H1 (cell line): ENCODE measurements at regions not wholly inside any gene's neighbourhood (a gene's known extent, or its start where the extent isn't known, plus 50 kb on each side); places are given as distances from the start of the nearest gene placed in this dataset.

Source experiments
- BACH1 ChIP-seq: IDR thresholded peaks from 2 replicates; pipeline ENCODE4 v1.6.1; 2012; ENCODE audit warnings: low read length, improper control_type of control experiment
- BCL11A ChIP-seq, 2 experiments: IDR thresholded peaks; one replicate each; pipeline ENCODE4 v1.6.1; 2011; ENCODE audit warnings: low read depth in 2 of 2, low read length in 2 of 2, mild to moderate bottlenecking in 2 of 2
- BRCA1 ChIP-seq: IDR thresholded peaks from 2 replicates; pipeline ENCODE4 v1.6.1; 2012; ENCODE audit warnings: low read depth, low read length, improper control_type of control experiment
- CBX8 ChIP-seq: fragments of 300-800, 300-1000 bp; sonication (generic); IDR thresholded peaks from 2 replicates; pipeline ENCODE4 v1.7.1; 2016; ENCODE audit warnings: low read depth, low read length, borderline replicate concordance
- CHD1 ChIP-seq: IDR thresholded peaks from 2 replicates; pipeline ENCODE4 v1.6.1; 2012; ENCODE audit warnings: low read depth, low read length, improper control_type of control experiment
- CHD2 ChIP-seq: IDR thresholded peaks from 2 replicates; pipeline ENCODE4 v1.6.1; 2012; ENCODE audit warnings: low read length, improper control_type of control experiment
- CTBP2 ChIP-seq: IDR thresholded peaks from 2 replicates; pipeline ENCODE4 v1.7.0; 2011; ENCODE audit warnings: borderline replicate concordance, mild to moderate bottlenecking, moderate library complexity, mixed read lengths, low read length; ENCODE audit not compliant: insufficient read depth, insufficient read length
- EZH2 ChIP-seq: fragments of 200-600 bp; sonication (generic); IDR thresholded peaks from 2 replicates; pipeline ENCODE4 v1.7.1; 2012; ENCODE audit warnings: low read depth, mild to moderate bottlenecking, moderate library complexity, low read length, inconsistent platforms; ENCODE audit not compliant: severe bottlenecking
- GABPA ChIP-seq: IDR thresholded peaks from 2 replicates; pipeline ENCODE4 v1.6.1; 2011; ENCODE audit warnings: mild to moderate bottlenecking, low read length, moderate library complexity, borderline replicate concordance; ENCODE audit not compliant: insufficient read depth
- HDAC2 ChIP-seq, 2 experiments: fragments of 300-600 bp in 1 of 2; sonication (generic) in 1 of 2; IDR thresholded peaks; 2 replicates each; pipeline ENCODE4 v1.6.1; 2011 to 2012; ENCODE audit warnings: low read depth in 2 of 2, low read length in 2 of 2, mild to moderate bottlenecking in 2 of 2, moderate library complexity in 2 of 2, borderline replicate concordance in 1 of 2, inconsistent platforms in 1 of 2
- JUN ChIP-seq: IDR thresholded peaks from 2 replicates; pipeline ENCODE4 v1.6.1; 2011; ENCODE audit warnings: low read depth, mild to moderate bottlenecking, improper control_type of control experiment, low read length
- JUND ChIP-seq: IDR thresholded peaks from 2 replicates; pipeline ENCODE4 v1.6.1; 2011; ENCODE audit warnings: mild to moderate bottlenecking, improper control_type of control experiment, low read length
- KDM1A ChIP-seq: fragments of 200-600, 300-600 bp; sonication (generic); IDR thresholded peaks from 2 replicates; pipeline ENCODE4 v1.7.1; 2016; ENCODE audit warnings: mild to moderate bottlenecking, low read length, borderline replicate concordance
- PHF8 ChIP-seq: fragments of 200-600 bp; sonication (generic); conservative IDR thresholded peaks from 2 replicates; pipeline ENCODE4 v1.7.1; 2012; ENCODE audit warnings: low read depth, mild to moderate bottlenecking, inconsistent platforms, low read length, moderate library complexity
- POU5F1 ChIP-seq: IDR thresholded peaks from 2 replicates; pipeline ENCODE4 v1.6.1; 2011; ENCODE audit warnings: low read depth, mild to moderate bottlenecking, low read length, moderate library complexity
- SIX5 ChIP-seq: IDR thresholded peaks from 2 replicates; pipeline ENCODE4 v1.6.1; 2011; ENCODE audit warnings: mild to moderate bottlenecking, low read depth, low read length
- SP4 ChIP-seq: IDR thresholded peaks from 2 replicates; pipeline ENCODE4 v1.6.1; 2012; ENCODE audit warnings: low read length, inconsistent platforms
- TAF1 ChIP-seq: IDR thresholded peaks from 2 replicates; pipeline ENCODE4 v1.6.1; 2011; ENCODE audit warnings: mild to moderate bottlenecking, low read depth, low read length
- TAF7 ChIP-seq: optimal IDR thresholded peaks from 2 replicates; pipeline ENCODE3; 2011; ENCODE audit warnings: low read depth, mild to moderate bottlenecking, inconsistent platforms, low read length, moderate library complexity, borderline replicate concordance
- TBP ChIP-seq: IDR thresholded peaks from 2 replicates; pipeline ENCODE4 v1.6.1; 2011; ENCODE audit warnings: low read depth, low read length, improper control_type of control experiment
- TEAD4 ChIP-seq: IDR thresholded peaks from 2 replicates; pipeline ENCODE4 v1.6.1; 2012; ENCODE audit warnings: low read depth, low read length, inconsistent platforms, mixed read lengths
- TF ChIP-seq, protein P1 (sequence below): IDR thresholded peaks from 2 replicates; pipeline ENCODE4 v1.6.1; 2012; ENCODE audit warnings: low read length, inconsistent platforms
- TF ChIP-seq, protein P2 (sequence below): IDR thresholded peaks from 2 replicates; pipeline ENCODE4 v1.6.1; 2011; ENCODE audit warnings: low read depth, mild to moderate bottlenecking, low read length; ENCODE audit not compliant: insufficient read depth
- TF ChIP-seq, protein P3 (sequence below): IDR thresholded peaks from 2 replicates; pipeline ENCODE4 v1.6.1; 2011; ENCODE audit warnings: low read length, improper control_type of control experiment

DNA sequence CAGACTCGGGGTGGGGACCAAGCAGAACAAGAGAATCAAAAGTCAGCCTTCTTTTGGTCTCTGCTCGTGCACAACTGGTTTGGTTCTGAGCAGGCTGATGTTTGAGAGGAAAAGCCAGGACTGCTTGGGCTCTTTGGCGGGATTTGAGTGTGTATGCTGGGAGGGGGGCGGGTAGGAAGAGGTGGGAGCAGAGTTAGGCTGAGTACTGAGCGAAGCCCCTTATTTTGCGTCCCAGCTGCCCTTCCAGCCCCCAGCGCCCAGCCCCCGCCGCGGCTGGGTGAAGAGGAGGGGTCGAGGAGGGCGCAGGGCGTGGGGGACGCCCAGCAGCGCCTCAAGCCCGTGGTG lies 153.5 kb upstream of the GOLIM4 start (continued):
- TF ChIP-seq BRCA1 (no peak), KDM1A (no peak), JUN (no peak), EZH2 (no peak), POU5F1 (no peak), BACH1 (no peak), JUND (no peak), CHD2 (no peak), CHD1 (no peak), SIX5 (no peak), TAF1 (no peak), TAF7 (no peak), BCL11A (IDR thresholded peaks at IDR 0.05; ENCODE audit: low read depth in 2 of 2, low read length in 2 of 2) (no peak), TBP (no peak), CBX8 (no peak), TEAD4 (no peak), SP4 (no peak), CTBP2 (no peak), PHF8 (no peak), HDAC2 (IDR thresholded peaks at IDR 0.05; ENCODE audit: borderline replicate concordance in 1 of 2, low read depth in 2 of 2, low read length in 2 of 2) (no peak), GABPA (no peak)
- TF ChIP-seq, protein P1, sequence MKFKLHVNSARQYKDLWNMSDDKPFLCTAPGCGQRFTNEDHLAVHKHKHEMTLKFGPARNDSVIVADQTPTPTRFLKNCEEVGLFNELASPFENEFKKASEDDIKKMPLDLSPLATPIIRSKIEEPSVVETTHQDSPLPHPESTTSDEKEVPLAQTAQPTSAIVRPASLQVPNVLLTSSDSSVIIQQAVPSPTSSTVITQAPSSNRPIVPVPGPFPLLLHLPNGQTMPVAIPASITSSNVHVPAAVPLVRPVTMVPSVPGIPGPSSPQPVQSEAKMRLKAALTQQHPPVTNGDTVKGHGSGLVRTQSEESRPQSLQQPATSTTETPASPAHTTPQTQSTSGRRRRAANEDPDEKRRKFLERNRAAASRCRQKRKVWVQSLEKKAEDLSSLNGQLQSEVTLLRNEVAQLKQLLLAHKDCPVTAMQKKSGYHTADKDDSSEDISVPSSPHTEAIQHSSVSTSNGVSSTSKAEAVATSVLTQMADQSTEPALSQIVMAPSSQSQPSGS, result no peak
- TF ChIP-seq, protein P2, sequence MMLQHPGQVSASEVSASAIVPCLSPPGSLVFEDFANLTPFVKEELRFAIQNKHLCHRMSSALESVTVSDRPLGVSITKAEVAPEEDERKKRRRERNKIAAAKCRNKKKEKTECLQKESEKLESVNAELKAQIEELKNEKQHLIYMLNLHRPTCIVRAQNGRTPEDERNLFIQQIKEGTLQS, result no peak
- TF ChIP-seq, protein P3, sequence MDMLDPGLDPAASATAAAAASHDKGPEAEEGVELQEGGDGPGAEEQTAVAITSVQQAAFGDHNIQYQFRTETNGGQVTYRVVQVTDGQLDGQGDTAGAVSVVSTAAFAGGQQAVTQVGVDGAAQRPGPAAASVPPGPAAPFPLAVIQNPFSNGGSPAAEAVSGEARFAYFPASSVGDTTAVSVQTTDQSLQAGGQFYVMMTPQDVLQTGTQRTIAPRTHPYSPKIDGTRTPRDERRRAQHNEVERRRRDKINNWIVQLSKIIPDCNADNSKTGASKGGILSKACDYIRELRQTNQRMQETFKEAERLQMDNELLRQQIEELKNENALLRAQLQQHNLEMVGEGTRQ, result no peak
